A549 (cell line): ENCODE measurements at regions not wholly inside any gene's neighbourhood (a gene's known extent, or its start where the extent isn't known, plus 50 kb on each side); places are given as distances from the start of the nearest gene placed in this dataset.

Source experiments
- ATAC-seq, 2 experiments: fragments of 200-7000 bp in 1 of 2; fragments of >200 bp in 1 of 2; cut with Nextera tagmentation in 1 of 2; cut with Tn5 transposase in 1 of 2; 3 replicates each; pipeline versions ENCODE4 v1.8.0 to v1.9.1; 2018 to 2020; ENCODE audit warnings: mild to moderate bottlenecking in 1 of 2, moderate library complexity in 1 of 2
- CTCF ChIA-PET: fragments of 300-600 bp; sonication (Branson Sonifier 250); formaldehyde crosslinking; extraction: SDS; loops from one replicate; lab custom pipeline; 2021; ENCODE audit warnings: antibody characterized with exemption, inconsistent platforms; lab: Yijun Ruan, JAX
- POLR2A ChIA-PET: fragments of 350-600 bp; formaldehyde crosslinking; extraction: SDS; loops from one replicate; lab custom pipeline; 2021; ENCODE audit warnings: antibody characterized with exemption, inconsistent platforms; lab: Yijun Ruan, JAX
- DNase-seq, 2 experiments: peaks; one replicate each; pipeline versions ENCODE4 v3.0.0 to v3.0.0-alpha.2; 2011 to 2016; ENCODE audit warnings: low read depth in 1 of 2, low spot score in 1 of 2
- FAIRE-seq: peaks from 2 replicates; lab custom pipeline; 2011; peaks lifted over from hg19 to GRCh38; lab: Jason Lieb, UNC
- H3K27ac ChIP-seq, 2 experiments: fragments of >200 bp; sonication (Bioruptor Twin); formaldehyde crosslinking; 3 replicates each; pipeline ENCODE4 v1.5.1; 2016 to 2017
- H3K4me1 ChIP-seq: fragments of >200 bp; sonication (Bioruptor Twin); formaldehyde crosslinking; 3 replicates; pipeline ENCODE4 v1.6.1; 2016
- H3K4me2 ChIP-seq: fragments of >200 bp; sonication (Bioruptor Twin); formaldehyde crosslinking; 3 replicates; pipeline ENCODE4 v1.6.1; 2016
- H3K4me3 ChIP-seq: fragments of >200 bp; sonication (Bioruptor Twin); formaldehyde crosslinking; 3 replicates; pipeline ENCODE4 v1.5.1; 2016
- H3K9me3 ChIP-seq: fragments of >200 bp; sonication (Bioruptor Twin); formaldehyde crosslinking; 3 replicates; pipeline ENCODE4 v1.6.1; 2016
- ATOH8 ChIP-seq: fragments of 250-450 bp; sonication (Bioruptor Pico); IDR thresholded peaks from 2 replicates; pipeline ENCODE4 v1.5.0; 2020; ENCODE audit warnings: low read depth, mild to moderate bottlenecking, moderate library complexity
- BCL3 ChIP-seq: fragments of >200 bp; sonication (Bioruptor Twin); formaldehyde crosslinking; IDR thresholded peaks from 3 replicates; pipeline ENCODE4 v1.6.1; 2016
- BHLHE40 ChIP-seq: IDR thresholded peaks from 2 replicates; pipeline ENCODE4 v1.6.1; 2012; ENCODE audit warnings: low read depth, low read length, inconsistent platforms
- CBX2 ChIP-seq: fragments of 200-600 bp; sonication (generic); IDR thresholded peaks from 2 replicates; pipeline ENCODE4 v1.6.1; 2016; ENCODE audit warnings: low read depth, mild to moderate bottlenecking, borderline replicate concordance
- CBX8 ChIP-seq: fragments of 200-600 bp; sonication (generic); IDR thresholded peaks from 2 replicates; pipeline ENCODE4 v1.6.1; 2016
- CHD2 ChIP-seq: fragments of 150-350 bp; IDR thresholded peaks from 2 replicates; pipeline ENCODE4 v1.6.1; 2014; ENCODE audit warnings: low read length; ENCODE audit not compliant: partially characterized antibody
- CTCF ChIP-seq: fragments of >200 bp; sonication (Bioruptor Twin); formaldehyde crosslinking; IDR thresholded peaks from 3 replicates; pipeline ENCODE4 v1.5.1; 2016
- EHMT2 ChIP-seq: fragments of 200-600 bp; sonication (generic); IDR thresholded peaks from 2 replicates; pipeline ENCODE4 v1.6.1; 2016; ENCODE audit warnings: antibody characterized with exemption, low read depth, mild to moderate bottlenecking, moderate library complexity
- EP300 ChIP-seq, 2 experiments: fragments of >200 bp; sonication (Bioruptor Twin); formaldehyde crosslinking; IDR thresholded peaks; 2 replicates in 1 of 2; 3 replicates in 1 of 2; pipeline ENCODE4 v1.6.1; 2016 to 2017
- FOSB ChIP-seq: fragments of 250-450 bp; sonication (Bioruptor Pico); IDR thresholded peaks from 2 replicates; pipeline ENCODE4 v1.5.0; 2020; ENCODE audit warnings: mild to moderate bottlenecking, moderate library complexity
- FOXS1 ChIP-seq: fragments of 250-450 bp; sonication (Bioruptor Pico); IDR thresholded peaks from 2 replicates; pipeline ENCODE4 v1.5.0; 2020; ENCODE audit warnings: mild to moderate bottlenecking, moderate library complexity
- HDAC2 ChIP-seq: fragments of 200-600 bp; sonication (generic); IDR thresholded peaks from 2 replicates; pipeline ENCODE4 v1.6.1; 2016
- HOXB5 ChIP-seq: fragments of 250-450 bp; sonication (Bioruptor Pico); IDR thresholded peaks from 2 replicates; pipeline ENCODE4 v1.5.0; 2020; ENCODE audit warnings: mild to moderate bottlenecking, moderate library complexity
- JUN ChIP-seq, 2 experiments: fragments of >200 bp; sonication (Bioruptor Twin); formaldehyde crosslinking; IDR thresholded peaks; 2 replicates in 1 of 2; 3 replicates in 1 of 2; pipeline ENCODE4 v1.6.1; 2016 to 2017
- JUNB ChIP-seq: fragments of >200 bp; sonication (Bioruptor Twin); formaldehyde crosslinking; IDR thresholded peaks from 2 replicates; pipeline ENCODE4 v1.6.1; 2016
- KDM5A ChIP-seq: fragments of 200-600 bp; sonication (generic); IDR thresholded peaks from 2 replicates; pipeline ENCODE4 v1.6.1; 2016; ENCODE audit warnings: antibody characterized with exemption, mild to moderate bottlenecking
- MAFK ChIP-seq: fragments of 450-650 bp; IDR thresholded peaks from 2 replicates; pipeline ENCODE4 v1.6.1; 2014; ENCODE audit not compliant: partially characterized antibody
- MAZ ChIP-seq: fragments of 150-350 bp; IDR thresholded peaks from 2 replicates; pipeline ENCODE4 v1.6.1; 2014; ENCODE audit warnings: antibody characterized with exemption, low read depth, low read length, borderline replicate concordance
- NPAS2 ChIP-seq: fragments of 250-450 bp; sonication (Bioruptor Pico); IDR thresholded peaks from 2 replicates; pipeline ENCODE4 v1.8.0; 2022; ENCODE audit warnings: mild to moderate bottlenecking, moderate library complexity, borderline replicate concordance
- PHF8 ChIP-seq: fragments of 200-600 bp; sonication (generic); IDR thresholded peaks from 2 replicates; pipeline ENCODE4 v1.6.1; 2016; ENCODE audit warnings: low read depth, mild to moderate bottlenecking, antibody characterized with exemption, moderate library complexity, borderline replicate concordance
- POLR2A ChIP-seq: IDR thresholded peaks from 2 replicates; pipeline ENCODE4 v1.6.1; 2012; ENCODE audit warnings: mild to moderate bottlenecking, low read length
- RAD21 ChIP-seq, 2 experiments: fragments of >200 bp in 1 of 2; sonication (Bioruptor Twin) in 1 of 2; formaldehyde crosslinking in 1 of 2; IDR thresholded peaks in 1 of 2; conservative IDR thresholded peaks in 1 of 2; 2 replicates in 1 of 2; 3 replicates in 1 of 2; pipeline ENCODE4 v1.6.1; 2012 to 2018; ENCODE audit warnings: inconsistent platforms in 1 of 2
- RARB ChIP-seq: fragments of 250-450 bp; sonication (Bioruptor Pico); IDR thresholded peaks from 2 replicates; pipeline ENCODE4 v1.8.0; 2021; ENCODE audit warnings: mild to moderate bottlenecking, moderate library complexity
- SMC3 ChIP-seq: fragments of >200 bp; sonication (Bioruptor Twin); formaldehyde crosslinking; IDR thresholded peaks from 3 replicates; pipeline ENCODE4 v1.6.1; 2018; ENCODE audit warnings: inconsistent platforms
- TFCP2L1 ChIP-seq: fragments of 250-450 bp; sonication (Bioruptor Pico); IDR thresholded peaks from 2 replicates; pipeline ENCODE4 v1.5.0; 2021; ENCODE audit warnings: mild to moderate bottlenecking
- TP53 ChIP-seq: fragments of 250-450 bp; sonication (Bioruptor Pico); IDR thresholded peaks from 2 replicates; pipeline ENCODE4 v1.5.0; 2021; ENCODE audit warnings: mild to moderate bottlenecking, moderate library complexity
- USF2 ChIP-seq: fragments of 450-650 bp; IDR thresholded peaks from 2 replicates; pipeline ENCODE4 v1.6.1; 2014; ENCODE audit warnings: antibody characterized with exemption
- ZFP36 ChIP-seq: fragments of 450-650 bp; IDR thresholded peaks from 2 replicates; pipeline ENCODE4 v1.6.1; 2014; ENCODE audit warnings: borderline replicate concordance; ENCODE audit not compliant: partially characterized antibody
- ZNF302 ChIP-seq: fragments of 250-450 bp; sonication (Bioruptor Pico); IDR thresholded peaks from 2 replicates; pipeline ENCODE4 v1.9.0; 2021; ENCODE audit warnings: inconsistent platforms, mild to moderate bottlenecking, moderate library complexity
- ZSCAN20 ChIP-seq: fragments of 250-450 bp; sonication (Bioruptor Pico); IDR thresholded peaks from 2 replicates; pipeline ENCODE4 v1.8.0; 2022; ENCODE audit warnings: mild to moderate bottlenecking, moderate library complexity
- WGBS: methylation state at CpG from one replicate; pipeline ENCODE4 v1.1.6; 2017; ENCODE audit errors: missing lambda C conversion rate; 5-methylcytosine and 5-hydroxymethylcytosine counted together

- no peak overlapping the region for H3K27ac ChIP-seq
- FAIRE-seq (no peak), DNase-seq (peak in 1 of 2 experiments; percentile 7), ATAC-seq (no peak)
- POLR2A ChIA-PET: no interaction called here
- TF ChIP-seq ZSCAN20 (CRISPR knock-in tag) (no peak), BHLHE40 (no peak), PHF8 (no peak), RAD21 (conservative IDR thresholded peaks at IDR 0.05 in 1 of 2, IDR thresholded peaks at IDR 0.05 in 1 of 2) (no peak), HOXB5 (CRISPR knock-in tag) (no peak), ATOH8 (CRISPR knock-in tag) (no peak), NPAS2 (CRISPR knock-in tag) (no peak), EP300 (IDR thresholded peaks at IDR 0.05) (no peak), MAZ (no peak), TFCP2L1 (no peak), ZNF302 (CRISPR knock-in tag) (no peak), CBX8 (no peak), CBX2 (no peak), ZFP36 (no peak), FOXS1 (CRISPR knock-in tag) (no peak), SMC3 (no peak), USF2 (no peak), CHD2 (no peak), JUN (IDR thresholded peaks at IDR 0.05) (no peak)
- TF ChIP-seq, all 56 proteins: peak for 0
- no peak overlapping the region for H3K4me3 ChIP-seq
- H3K4me1 ChIP-seq: peaks cover 9% of the 10 kb centered on the region; the same call in 1 of the 3 replicates
- H3K9me3 ChIP-seq: no peaks in the 10 kb centered on the region
- CTCF ChIA-PET: interaction anchor here (0.6 kb wide), 1 partner anchor 457 kb away, joined by 4 read pairs; no protein-coding TSS in a partner anchor
- no peak overlapping the region for H3K4me2 ChIP-seq
- WGBS: 46% methylated on average over 1 of the region's 1 CpG
Observed at GRCh38 chr12:66960006-66960405, 281.1 kb upstream of the GRIP1 start.

GRCh38 chr12:66960704-66961690 lies 282.1 kb upstream of the GRIP1 start:
- H3K27ac ChIP-seq: no peak overlapping the region
- no peak for ATAC-seq
- peaks cover 9% of the 10 kb centered on the region; the same call in 1 of the 3 replicates for H3K4me1 ChIP-seq
- ChIA-PET CTCF (interaction anchor here (0.6 kb wide), 1 partner anchor 456 kb away, joined by 4 read pairs; no protein-coding TSS in a partner anchor), POLR2A (no interaction called here)
- no peak for DNase-seq
- 76% methylated on average over 6 of the region's 6 CpGs for WGBS
- no peak for FAIRE-seq
- H3K4me3 ChIP-seq: no peak overlapping the region
- H3K9me3 ChIP-seq: no peaks in the 10 kb centered on the region
- no peak overlapping the region for H3K4me2 ChIP-seq
- TF ChIP-seq HDAC2 (no peak), ATOH8 (CRISPR knock-in tag) (no peak), PHF8 (no peak), POLR2A (no peak), EHMT2 (no peak), RARB (CRISPR knock-in tag) (no peak), BCL3 (no peak), HOXB5 (CRISPR knock-in tag) (no peak), KDM5A (no peak), USF2 (no peak), FOSB (no peak), FOXS1 (CRISPR knock-in tag) (no peak), TP53 (CRISPR knock-in tag) (no peak), ZNF302 (CRISPR knock-in tag) (no peak), MAFK (no peak), JUNB (no peak), TFCP2L1 (no peak), CTCF (no peak), RAD21 (conservative IDR thresholded peaks at IDR 0.05 in 1 of 2, IDR thresholded peaks at IDR 0.05 in 1 of 2) (no peak)
